Vagina (tissue), 2 donors: ENCODE measurements at regions not wholly inside any gene's neighbourhood (a gene's known extent, or its start where the extent isn't known, plus 50 kb on each side); places are given as distances from the start of the nearest gene placed in this dataset.

Experiments used
- POLR2A ChIP-seq, 2 donors: fragments of 450-650 bp; IDR thresholded peaks; one replicate each; pipeline ENCODE4 v1.6.1; 2017; ENCODE audit warnings: antibody characterized with exemption in 2 of 2, mild to moderate bottlenecking in 2 of 2, moderate library complexity in 2 of 2
- POLR2AphosphoS5 ChIP-seq, 2 donors: sonication (generic); formaldehyde crosslinking; IDR thresholded peaks; one replicate each; pipeline ENCODE4 v1.9.0; 2017; ENCODE audit warnings: antibody characterized with exemption in 2 of 2, mild to moderate bottlenecking in 2 of 2, low read depth in 1 of 2; ENCODE audit not compliant: insufficient read depth in 1 of 2
- TF ChIP-seq, protein P1 (sequence below), 3 experiments: fragments of 450-650 bp in 2 of 3; fragments of 200-600 bp in 1 of 3; sonication (generic) in 1 of 3; IDR thresholded peaks; one replicate each; pipeline ENCODE4 v1.5.1; 2017 to 2019; ENCODE audit warnings: antibody characterized with exemption in 3 of 3, mild to moderate bottlenecking in 2 of 3, moderate library complexity in 2 of 3

DNA sequence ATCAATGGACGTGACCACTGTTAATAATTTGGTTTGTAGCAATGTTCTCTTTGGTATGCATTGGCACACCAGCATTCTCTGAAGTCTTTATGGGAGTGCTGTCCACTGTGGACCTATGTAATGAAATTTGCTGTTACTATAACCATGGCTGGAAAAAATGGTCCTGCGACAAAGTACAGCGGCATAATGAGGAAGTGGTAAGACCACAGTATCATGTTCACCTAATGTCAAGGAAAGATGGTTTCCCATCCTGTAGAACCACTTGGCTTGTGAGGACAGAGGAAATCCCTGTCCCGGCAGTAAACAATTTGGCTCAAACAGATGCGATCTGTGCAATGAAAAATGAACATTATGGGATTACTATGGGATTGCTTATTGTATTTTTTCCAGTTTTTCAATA lies 173.9 kb upstream of the IVNS1ABP start:
- TF ChIP-seq, protein P1, sequence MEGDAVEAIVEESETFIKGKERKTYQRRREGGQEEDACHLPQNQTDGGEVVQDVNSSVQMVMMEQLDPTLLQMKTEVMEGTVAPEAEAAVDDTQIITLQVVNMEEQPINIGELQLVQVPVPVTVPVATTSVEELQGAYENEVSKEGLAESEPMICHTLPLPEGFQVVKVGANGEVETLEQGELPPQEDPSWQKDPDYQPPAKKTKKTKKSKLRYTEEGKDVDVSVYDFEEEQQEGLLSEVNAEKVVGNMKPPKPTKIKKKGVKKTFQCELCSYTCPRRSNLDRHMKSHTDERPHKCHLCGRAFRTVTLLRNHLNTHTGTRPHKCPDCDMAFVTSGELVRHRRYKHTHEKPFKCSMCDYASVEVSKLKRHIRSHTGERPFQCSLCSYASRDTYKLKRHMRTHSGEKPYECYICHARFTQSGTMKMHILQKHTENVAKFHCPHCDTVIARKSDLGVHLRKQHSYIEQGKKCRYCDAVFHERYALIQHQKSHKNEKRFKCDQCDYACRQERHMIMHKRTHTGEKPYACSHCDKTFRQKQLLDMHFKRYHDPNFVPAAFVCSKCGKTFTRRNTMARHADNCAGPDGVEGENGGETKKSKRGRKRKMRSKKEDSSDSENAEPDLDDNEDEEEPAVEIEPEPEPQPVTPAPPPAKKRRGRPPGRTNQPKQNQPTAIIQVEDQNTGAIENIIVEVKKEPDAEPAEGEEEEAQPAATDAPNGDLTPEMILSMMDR (IDR thresholded peaks at IDR 0.05): no peak
- TF ChIP-seq POLR2AphosphoS5 (IDR thresholded peaks at IDR 0.05; ENCODE audit: insufficient read depth in 1 of 2, low read depth in 1 of 2) (no peak), POLR2A (IDR thresholded peaks at IDR 0.05) (no peak)
